Activated CD4-positive, CD25-positive, alpha-beta regulatory T cell (primary cell): ENCODE measurements at regions not wholly inside any gene's neighbourhood (a gene's known extent, or its start where the extent isn't known, plus 50 kb on each side); places are given as distances from the start of the nearest gene placed in this dataset.
"Not testable (repeated sequence)": the region's sequence is repeated elsewhere in the genome, so short reads cannot be mapped to it uniquely, and the experiment has no call there.

Source experiments
- DNase-seq, 4 experiments: peaks; one replicate each; lab custom pipeline; 2025; lab: John Stamatoyannopoulos, UW

DNA sequence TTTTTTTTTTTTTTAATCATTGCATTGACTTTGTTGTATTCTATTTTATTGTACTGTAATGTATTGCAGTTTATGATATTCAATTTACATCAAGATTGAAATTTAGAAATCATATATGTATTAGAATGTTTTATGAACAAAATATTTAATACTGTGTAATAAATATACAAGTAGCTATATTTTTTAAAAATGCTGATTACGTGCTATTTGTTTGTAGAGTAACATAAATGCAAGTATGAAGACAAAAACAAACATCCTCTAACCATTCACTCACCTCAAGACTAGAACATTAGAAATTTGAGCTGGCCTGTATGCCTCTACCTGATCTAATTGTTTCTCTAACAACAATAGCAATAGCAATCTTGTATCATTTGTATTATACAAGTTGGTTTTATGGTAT lies 290.3 kb downstream of the GATA3 start:
- no peak for DNase-seq

DNA sequence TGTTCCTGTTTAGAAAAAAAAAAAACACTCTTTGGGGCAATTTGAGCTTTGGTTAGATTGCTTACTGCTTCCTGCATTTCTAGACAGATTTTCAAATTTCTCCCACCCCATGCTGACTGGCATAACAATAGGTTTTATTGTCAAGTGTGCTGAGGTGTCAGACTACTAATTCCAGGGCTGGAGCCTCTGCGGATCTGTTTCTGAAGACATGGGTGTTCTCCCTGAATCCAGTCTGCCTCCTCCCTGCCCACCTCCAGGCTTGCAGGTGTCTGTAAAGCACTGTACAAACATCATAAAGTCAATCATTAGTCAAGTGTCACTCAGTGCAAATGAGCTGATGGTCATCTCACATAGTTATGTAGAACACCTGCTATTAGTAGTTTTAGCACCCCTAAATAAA lies 292.4 kb downstream of the GATA3 start:
- DNase-seq: no peak

- DNase-seq: not testable (repeated sequence)
These were observed 293.1 kb downstream of the GATA3 start for GRCh38 chr10:8347614-8348013.

DNA sequence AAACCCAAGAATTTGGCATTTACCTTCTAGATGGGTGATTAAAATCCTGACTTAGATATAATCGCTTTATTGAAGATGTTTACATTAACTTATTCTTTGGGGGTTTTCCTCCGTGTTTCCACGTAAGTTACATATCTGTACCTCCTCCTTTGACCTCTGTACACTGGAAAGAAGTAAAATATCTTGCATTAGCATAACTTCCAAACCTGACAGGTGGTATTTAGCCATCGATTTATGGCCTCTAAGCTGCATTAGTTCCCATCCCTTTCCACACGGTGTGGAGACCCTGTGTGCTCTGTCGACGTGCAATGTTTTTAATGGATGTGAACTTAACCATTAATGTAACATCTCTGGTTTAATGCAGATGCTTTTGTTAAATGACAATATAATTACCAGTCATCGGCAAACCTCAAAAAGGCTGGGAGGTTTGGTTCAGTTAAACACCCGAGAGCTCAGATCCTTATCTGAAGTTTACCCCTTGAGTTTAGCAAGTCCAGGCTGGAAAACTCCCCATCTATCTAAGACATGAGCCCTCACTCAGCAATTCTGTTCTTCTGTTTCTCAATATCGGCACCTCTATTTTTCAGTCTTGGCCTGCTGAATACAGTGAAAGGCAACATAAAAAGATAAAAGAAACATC lies 295.2 kb downstream of the GATA3 start:
- no peak for DNase-seq

GRCh38 chr10:8350250-8350967 lies 295.9 kb downstream of the GATA3 start:
- DNase-seq: no peak

DNA sequence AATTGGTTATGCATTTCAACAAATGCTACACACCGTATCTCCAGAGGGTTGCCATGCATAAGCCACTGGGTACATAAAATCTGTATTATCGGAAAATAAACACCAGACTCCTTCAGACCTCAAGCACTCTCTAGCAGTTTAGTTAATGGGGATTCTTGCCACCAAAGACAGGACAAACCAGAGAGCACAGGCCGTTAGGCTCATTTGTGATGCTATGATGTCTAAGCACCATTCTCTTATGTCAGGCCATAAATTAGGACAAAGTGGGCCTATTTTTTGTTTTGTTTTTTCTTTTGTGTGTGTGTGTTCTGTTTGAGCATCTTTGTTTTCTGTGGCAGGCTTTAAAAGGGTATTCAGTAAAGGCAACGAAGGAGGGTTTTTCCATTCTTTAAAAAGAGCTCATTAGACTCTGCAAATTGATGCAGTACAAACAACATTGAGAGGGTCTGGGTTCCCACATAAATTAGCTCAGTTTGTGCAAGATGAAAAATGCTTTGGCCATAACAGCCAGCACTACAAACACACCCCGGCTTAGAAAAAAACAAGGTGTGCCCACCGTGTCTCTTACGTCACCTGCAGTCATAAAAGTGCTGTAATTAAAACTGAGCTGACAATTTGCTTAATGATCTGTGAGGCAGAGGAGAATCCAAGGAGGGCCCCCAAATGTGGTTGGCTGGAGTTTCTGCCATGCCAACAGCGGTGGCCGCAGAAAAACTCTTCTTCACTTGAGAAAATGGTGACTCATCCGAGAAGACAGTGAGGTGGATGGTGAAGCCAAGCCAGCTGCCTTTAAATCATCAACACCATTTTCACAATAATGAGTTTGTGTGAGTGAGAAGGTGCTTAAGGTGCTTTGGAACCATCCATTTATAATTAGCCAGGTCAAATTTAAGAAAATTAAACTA lies 297.9 kb downstream of the GATA3 start:
- DNase-seq: no peak

DNA sequence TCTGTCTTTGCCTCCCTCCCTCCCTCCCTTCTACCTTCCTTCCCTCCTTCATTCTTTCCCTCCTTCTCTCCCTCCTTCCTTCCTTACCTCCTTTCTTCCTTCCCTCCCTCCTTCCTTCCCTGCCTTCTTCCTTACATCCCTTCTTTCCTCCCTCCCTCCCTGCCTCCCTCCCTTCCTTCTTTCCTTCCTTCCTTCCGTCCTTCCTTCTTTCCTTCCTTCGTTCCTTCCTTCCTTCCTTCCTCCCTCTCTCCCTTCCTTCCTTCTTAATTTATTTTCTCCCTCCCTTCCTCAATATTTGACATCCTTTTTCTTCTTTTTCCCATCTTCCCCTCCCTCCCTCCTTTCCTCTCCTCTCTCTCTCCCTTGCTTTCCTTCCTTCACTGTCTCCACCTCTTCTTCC lies 301.8 kb downstream of the GATA3 start:
- no peak for DNase-seq

- no peak for DNase-seq
These were observed 305.0 kb downstream of the GATA3 start for GRCh38 chr10:8359467-8359866.

DNA sequence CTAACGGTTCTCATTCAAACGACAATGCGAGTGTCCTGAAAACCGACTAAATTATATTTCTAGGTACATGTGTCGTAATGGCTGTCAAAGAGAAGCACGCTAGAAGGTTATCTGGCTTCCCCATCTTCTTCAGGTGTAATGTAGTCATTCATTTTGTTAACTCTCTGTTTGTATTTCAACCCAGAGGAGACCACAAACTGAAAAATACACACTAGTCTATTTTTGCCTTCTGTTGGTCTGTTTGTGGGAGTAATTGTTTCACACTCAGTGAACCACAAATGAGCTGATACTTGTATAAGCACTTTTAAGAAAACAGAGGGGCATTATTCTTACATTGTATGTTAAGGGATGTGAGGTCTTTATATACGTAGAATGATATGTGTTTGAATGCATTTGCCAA lies 305.9 kb downstream of the GATA3 start:
- DNase-seq: no peak

DNA sequence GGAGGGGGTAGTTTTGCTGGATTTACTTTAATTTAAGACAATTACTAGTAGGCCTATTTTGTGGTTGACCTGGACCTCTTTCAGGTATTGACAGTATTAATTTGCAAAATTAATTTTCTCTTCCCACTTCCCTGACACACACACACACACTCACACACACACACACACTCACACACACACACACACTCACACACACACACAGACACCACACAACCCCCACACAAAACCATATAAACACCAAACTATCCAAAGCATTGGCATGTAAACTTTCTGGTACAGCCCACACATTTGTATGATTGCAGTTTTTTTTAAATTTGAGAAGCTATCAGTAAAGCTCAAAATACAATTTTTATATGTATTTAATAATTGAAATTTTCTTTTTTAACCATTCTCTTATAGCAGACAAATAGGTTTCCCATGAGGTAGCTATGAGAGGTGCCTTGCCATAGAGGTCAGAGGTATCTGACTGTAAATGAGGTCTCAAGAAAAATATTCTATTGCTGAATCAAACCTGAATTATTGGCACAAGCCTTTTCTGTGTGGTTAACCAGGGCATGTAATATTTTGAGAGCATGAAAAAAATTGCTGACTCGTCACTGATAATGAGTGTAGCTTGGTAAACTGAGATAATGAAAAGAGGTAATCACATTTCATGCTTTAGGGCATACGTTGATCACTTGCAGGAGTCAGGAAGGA lies 306.5 kb downstream of the GATA3 start:
- no peak for DNase-seq

DNA sequence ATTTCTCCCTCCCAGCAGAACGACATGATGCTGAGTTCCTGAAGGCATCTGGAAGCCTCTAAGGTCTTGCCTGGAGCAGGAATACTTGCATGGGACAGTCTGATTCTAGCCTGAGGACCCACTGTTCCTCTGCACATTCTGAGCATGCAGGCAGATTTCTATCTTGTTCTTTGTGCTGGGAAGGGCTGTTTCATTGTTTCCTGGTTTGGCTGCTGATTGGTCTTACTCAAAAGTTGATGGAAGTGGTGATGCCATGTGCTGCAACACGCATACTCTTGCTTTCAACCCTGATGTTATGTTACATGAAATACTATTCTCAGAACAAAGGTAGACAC lies 307.0 kb downstream of the GATA3 start:
- DNase-seq: no peak

DNA sequence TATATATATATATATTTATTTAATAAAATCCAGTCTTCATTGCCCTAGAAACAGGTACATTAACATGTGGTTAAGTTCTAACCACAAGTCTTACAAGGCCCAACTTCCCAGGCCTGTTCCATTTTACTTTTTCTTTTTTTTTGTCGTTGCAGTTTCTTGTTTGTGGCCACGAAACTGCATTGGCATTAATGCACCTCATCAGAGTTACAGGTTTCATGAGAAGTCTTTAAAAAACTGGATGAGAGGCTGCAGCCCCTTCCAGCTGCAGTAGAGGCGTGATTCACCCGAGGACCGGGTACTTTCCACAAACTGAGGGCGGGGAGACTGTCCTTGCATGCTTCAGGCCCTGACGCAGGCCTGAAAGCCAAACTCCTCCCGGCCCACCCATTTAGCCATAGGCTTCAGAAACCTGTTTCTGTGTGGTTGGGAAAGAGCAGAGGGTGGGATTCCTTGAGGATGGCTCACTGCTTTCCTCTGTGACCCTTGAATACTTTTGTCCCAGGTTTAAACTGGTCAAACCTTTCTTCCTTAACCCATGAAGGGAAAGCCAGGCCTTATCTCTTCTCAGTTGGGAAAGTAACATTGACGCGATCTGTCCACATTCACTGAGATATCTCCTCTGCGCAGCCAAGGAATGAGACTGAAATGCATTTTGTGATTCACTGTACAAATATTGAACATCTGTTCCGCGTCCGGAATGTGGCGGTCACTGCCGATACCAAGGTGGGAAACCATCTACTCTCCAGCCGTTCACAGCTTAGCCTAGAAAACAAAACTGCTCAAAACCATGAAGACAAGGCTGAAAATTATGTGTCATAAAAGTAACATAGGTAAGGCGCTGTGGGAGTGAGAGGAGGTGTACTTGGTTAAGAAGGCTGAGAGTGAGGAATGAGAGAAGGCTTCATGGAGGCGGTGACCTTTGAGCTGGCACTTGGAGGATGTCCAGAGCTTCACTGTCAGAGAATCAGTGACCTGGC lies 311.7 kb downstream of the GATA3 start:
- no peak for DNase-seq

GRCh38 chr10:8367672-8368411 lies 313.4 kb downstream of the GATA3 start:
- DNase-seq: not testable (repeated sequence)

GRCh38 chr10:8369666-8370065 lies 315.2 kb downstream of the GATA3 start:
- no peak for DNase-seq

DNA sequence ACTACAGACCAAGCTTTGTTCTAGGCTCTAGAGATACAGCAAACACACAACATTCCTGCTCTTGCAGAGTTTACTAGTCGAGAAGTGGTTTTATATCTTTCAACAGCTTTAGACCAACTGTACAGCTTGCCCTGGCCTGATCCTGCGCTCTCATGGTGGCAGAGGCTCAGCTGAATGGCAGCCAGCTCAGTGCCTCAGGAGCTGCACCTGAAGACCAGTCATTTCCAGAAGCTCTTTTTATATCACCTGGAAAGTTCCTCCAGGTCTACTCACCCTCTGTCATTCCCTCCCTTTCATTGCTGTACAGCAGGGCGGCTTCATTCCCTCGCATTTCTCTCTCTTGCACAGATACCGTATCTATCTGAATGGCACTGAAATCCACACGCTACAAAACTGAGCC lies 319.8 kb downstream of the GATA3 start:
- DNase-seq: no peak

DNA sequence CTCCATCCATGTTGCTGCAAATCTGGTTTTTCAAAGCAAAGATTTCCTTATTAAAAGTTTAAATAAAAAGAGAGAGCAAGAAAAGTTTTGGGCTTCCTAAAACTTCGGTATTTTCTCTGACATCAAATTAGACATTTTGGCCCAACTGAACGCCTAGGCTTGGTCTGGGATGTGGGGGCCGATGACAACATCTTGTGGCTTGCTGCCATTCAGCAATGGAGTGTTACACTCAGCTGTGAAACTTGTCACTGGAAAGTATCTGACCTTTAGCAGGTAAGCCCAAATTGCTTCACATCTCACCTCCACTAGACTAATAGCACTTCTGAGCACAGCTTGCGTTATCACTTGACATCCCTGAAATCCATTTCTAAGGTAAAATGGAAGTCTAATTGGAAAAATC lies 320.6 kb downstream of the GATA3 start:
- no peak for DNase-seq

GRCh38 chr10:8378198-8378983 lies 323.9 kb downstream of the GATA3 start:
- DNase-seq: no peak

DNA sequence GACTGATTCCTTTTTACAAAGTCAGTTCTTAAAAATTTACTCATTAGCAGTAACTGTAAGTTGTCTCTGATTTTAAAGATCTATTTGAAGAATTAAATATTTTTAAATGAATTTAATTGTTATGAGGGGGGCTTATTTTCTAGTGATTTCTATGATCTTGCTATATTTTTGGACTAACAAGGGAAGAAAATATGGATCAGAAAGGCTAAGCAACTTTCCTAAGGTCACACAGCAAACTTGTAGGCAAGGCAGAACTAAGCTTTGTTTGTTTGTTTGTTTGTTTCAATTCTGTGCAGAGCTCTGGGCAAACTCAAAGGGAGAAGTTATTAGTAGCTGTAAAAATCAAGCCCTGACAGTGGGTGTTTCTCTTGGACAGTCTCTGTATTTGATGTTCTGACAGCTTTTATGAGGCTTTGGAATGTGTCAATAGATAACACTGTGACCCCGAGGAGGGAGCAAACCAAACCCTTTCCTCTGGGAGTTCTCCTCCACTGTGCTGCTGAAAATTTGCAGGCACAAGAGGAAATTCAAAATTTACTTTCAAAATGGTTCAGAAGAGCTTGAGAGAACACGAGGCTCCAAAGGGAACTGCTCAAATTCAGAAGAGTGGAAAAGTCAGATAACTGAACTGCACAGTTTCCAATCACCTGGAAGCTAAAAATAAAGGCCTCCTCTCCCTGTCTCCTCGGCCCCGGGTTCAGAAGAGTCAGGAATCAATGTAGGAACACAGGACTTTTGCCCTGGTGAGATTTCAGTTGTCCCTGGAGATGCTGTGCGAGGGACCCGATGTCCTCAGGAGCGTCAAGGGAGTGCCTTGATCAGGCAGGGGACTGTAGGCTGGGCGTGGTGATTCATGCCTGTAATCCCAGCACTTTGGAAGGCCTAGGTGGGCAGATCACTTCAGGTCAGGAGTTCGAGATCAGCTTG lies 325.7 kb downstream of the GATA3 start:
- no peak for DNase-seq
